NCI-H2227 treated with DMSO at 0.1 percent for 48 hours (cell line): ENCODE measurements at regions not wholly inside any gene's neighbourhood (a gene's known extent, or its start where the extent isn't known, plus 50 kb on each side); places are given as distances from the start of the nearest gene placed in this dataset.

Experiments used
- DNase-seq: peaks from one replicate; lab custom pipeline; 2025; lab: John Stamatoyannopoulos, UW

DNA sequence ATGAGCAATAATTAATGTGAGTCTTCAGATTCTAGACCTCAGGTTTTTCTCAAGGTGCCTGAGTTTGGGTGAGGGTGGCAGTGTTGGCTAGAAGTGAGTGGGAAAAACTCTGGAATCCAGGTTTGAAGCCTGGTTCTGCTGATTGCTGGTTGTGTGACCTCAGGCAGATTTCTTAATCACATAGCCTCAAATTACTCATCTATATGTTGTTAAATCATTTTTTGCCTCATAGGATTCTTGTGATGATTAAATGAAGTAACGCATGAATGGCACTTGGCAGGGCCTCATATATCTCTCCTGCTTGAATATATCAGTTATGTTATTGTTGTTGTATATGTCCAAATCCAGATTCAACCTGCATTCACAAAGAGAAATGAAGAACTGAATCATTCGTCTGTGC lies 60.5 kb downstream of the NR2F2 start:
- no peak for DNase-seq

DNA sequence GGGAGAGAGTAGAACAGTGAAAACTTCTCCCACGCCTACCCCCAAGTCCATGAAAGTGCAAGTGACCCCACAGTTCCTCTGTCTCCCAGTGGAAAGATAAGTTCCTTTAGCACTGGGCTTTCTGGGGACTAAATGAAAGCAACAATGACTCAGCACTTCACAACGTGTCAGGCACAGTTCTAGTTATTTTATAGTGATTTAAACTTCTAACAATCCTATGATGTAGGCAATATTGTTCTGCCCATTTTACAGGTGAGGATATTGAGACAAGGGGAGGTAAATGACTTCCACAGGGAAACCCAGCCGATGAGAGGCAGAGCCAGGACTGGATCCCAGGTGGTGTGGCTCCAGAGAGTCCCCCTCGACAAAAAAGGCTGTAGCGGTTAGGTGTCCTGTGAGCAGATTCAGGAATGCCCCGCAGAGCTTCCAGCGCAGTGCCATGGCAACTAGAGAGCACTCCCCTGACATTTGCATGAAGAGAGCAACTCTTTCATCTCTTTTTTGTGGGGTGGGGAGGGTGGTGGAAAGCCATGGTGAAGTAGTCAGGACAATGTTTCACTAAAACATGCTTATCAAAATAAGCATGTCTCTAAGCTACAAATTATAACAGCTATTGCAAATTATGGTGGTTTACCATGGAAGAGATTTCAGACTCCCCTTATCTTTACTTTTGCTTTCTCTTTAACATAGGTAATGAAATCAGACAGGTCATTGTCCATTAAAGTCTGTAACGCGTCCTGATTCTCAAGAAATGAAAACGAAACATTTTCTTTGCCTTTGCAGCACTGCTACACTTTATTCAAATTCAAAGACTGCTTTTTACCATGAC lies 62.1 kb downstream of the NR2F2 start:
- DNase-seq = no peak

DNA sequence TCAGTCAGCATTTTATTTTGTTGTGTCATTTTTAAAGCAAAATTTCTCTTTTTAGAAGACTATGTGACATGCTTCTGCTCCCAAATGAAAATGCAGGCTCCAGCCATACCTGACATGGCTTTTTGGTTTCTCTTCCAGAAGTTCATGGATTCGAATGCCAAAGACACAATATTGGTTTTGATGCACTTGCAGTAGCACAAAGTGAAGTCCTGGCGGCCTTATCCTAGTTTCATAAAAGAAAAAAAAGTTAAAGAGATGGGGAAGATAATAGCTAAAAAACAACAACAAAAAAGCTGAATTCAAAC lies 62.7 kb downstream of the NR2F2 start:
- DNase-seq = no peak

DNA sequence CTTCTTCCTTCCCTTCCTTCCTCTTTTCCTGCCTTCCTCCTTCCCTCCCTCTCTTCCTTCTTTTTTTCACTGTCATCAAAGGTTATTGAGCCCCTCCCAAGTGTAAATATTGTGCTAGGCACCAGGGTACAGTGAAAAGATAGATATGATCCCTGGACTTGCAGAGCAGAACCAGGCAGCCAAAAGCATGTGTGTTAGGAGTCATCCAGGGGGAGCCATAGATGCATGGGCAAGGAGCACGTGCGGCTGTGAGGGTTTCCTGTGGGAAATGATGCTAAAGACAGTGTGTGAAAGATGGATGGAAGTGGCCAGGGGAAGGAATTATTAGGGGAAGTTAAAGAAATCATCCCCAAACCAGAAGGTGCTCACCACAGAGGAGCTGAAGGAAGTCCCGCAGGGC lies 65.2 kb downstream of the NR2F2 start:
- DNase-seq = no peak

DNA sequence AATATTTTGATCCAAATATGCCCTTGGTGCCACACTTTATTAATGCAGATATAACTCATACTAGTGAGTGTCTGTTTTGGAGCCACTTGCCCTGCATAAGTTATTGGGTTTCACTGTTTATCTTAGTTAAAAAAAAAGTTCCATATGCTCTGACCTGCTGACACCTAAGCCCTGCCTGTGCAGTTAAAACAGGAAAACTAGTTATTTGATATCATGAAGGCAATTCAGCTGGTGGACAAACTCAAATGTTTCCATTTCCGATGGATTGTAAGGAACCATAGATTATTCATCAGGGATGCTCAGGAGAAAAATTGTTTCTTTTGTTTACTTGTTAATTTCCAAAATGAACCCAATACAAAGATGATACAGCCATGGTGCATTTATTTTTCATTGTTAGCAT lies 68.3 kb downstream of the NR2F2 start:
- no peak for DNase-seq

DNA sequence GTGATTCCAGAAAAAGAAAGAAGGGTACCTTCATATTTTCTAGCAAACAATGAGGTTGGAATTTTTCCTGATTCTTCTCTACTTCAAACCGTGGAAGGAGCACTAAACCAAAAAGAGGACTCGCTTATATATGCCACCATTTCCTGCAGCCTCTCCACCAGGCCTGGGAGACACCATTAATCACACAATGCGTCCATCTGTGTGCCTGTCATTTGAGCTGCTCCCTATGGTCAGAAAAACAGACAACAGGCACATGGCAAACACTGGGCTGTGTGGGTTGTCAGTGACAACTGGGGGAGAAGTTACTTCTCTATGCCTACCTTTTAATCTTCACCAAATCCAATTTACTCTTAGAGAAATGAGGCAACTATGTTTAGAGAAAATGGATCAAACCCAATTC lies 71.9 kb downstream of the NR2F2 start:
- DNase-seq = no peak

DNA sequence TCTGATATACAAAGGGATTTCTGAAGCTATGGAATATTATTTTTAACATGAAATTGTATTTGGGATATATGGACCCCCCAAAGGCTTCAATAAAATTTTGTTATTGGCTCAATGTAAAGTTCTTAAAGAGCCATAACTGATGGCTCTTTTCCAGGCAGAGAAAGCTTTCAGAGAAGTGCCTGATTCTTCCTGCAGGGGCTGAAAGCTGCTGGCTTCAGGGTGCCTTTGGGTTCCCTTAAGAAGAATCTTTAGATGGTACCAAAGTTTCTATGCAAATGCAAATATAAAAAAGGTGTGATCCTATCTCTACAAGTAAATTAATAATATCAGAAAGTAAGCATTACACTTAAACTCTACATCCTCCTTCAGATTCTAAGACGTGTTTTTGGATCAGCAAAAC lies 72.6 kb downstream of the NR2F2 start:
- DNase-seq = no peak

DNA sequence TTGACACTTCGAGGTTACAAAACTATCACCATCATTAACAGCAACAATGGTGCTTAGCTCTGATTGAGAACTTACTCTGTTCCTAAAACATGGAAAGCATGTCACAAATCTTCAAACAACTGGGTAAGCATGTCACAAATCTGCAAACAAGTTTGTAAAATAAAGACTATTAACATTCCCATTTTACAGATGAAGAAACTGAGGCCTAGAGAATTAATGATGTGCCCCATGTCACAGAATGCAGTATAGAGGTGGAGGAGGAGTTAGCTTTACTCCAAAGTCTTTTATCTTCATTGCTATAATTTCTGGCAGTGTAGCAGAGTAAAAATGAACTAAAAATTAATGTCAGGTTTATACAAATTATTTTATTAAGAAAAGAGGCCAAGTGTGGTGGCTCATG lies 73.4 kb downstream of the NR2F2 start:
- no peak for DNase-seq

DNA sequence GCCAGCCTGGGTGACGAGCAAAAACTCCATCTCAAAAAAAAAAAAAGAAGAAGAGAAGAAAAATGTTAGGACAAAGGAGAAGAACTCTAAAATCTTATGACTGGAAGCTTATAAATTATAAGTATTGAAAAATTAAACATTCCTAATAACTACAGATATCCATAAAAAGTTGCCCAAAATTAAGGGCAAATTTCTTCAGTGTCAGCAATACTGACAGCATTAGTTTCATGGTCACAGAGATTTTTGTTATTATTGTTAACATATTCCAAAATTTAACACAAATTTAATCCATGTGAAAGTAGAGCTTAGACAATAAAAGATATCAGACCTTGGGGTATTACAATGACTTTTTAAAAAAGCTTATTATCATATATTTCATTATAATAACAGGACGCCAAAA lies 74.1 kb downstream of the NR2F2 start:
- DNase-seq = no peak

DNA sequence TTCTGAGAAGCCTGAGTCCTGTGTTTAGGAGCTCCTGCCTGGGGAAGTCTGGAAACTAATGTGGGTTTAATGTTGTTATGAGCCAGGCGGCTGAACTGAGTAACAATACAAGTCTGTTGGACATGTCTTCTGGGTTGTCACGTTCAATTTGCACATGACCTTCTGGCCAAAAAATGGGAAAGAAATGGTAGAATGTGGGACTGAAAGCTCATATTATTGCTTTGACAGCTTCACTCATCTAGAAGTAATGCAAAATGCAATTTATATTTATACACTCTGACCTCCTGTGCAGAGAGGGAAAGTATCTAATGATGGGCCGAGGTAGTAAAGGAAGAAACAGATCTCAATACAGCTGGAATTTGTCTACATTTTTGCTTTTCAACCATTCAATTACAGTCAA lies 75.8 kb downstream of the NR2F2 start:
- no peak for DNase-seq

DNA sequence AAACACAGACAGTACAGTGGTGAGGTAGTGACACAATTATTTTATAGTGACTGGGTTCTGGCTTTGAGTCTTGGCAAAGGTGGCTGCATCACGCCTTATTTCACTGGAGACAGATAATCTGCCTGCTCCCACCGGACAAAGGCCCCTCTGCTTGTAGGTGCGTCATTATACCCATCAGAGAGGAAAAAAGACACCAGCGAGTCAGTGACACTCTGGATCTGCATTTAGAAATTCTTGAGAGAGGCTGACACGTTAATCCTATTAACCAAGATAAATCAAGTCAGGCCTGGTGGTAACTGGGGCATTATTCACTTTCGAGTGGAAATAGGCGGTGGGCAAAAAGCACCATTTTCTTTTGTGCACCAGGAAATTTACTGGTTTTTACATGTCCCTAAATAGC lies 76.2 kb downstream of the NR2F2 start:
- no peak for DNase-seq

DNA sequence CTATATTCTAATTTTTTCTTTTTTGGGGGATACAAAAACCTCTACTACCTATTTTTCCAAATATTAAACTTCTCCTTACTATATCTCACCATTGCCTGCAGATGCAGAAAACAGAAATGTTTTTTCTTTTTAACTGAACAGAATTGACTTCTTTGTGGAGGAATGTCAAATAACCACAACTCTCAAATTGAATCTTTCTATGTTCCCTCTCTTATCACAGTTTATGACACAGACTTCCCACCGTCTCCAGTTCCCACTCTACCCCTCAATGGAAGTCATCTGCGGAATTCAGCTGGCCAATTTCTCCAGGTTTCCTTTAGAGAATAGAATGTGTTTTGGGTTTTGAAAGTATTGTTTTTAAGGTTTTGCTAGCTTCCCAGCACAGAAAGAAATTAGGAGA lies 77.0 kb downstream of the NR2F2 start:
- no peak for DNase-seq

DNA sequence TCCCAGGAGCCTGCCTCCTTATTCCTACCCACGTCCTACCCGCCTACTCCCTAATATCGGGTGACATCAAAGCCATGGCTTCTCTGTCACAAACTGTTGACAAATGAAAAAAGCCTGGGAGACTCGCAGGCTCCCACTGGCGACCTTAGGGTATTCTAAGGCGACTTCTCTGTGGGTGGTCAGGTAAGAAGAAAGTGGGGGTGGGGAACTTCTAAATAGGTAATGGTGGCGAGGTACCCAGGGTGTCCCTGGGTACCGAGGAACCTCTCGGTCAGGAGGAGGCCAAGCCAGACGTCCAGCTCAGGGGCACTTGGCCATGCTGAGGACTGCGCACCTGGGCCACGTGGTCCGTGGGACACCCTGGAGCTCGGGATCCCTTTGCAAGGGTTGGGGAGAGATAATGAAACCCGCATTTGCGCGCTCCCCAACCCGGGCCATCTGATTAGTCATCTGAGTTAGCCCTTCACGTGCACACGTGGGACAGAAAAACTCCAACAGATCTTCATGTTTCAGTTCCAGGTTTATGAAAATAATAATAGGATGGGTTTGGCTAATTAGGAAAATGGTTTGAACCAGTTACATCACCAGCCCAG lies 78.2 kb downstream of the NR2F2 start:
- DNase-seq = no peak

DNA sequence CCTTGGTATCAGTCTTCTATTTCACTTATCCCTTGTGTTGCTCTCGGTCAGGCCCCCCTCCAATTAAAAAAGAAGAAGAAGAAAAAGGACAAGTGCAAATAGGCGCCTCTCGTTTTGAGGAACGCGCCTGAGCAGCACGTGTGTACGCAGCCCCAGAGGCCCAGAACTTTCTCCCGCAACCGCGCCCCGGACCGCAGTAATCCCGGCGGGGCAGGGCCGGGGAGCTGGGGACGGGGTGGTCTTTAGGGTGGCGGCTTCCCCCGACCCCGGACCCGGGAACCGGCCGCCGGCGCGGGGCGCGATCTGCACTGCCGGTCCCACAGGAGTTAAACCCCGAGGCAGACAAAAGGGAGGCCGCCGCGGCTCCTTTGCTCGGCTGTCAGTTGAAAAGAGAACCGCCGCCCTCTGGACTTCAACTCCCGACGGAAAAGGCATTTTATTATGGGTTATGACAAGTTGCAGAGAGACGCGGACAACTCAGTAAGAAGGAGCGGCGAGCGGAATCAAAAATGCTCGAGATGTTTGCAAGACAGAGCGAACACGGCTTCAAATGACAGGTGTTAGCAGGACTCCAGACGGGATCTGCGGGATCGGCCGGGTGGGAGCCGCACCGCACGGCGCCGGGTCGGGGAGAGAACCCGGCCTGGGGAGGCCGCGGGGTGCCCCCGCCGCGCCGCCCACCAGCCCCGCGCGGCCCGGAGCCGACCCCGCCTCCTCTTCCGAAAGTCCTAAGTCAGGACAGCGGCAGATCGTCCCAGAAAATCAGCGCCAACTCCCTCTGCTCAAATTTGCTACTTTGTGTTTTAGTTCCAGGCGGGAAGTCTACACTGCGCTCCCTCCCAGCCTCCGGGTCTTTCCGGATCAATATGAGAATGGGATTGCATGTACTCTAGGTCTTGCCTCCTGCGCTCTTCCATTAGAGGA lies 79.0 kb downstream of the NR2F2 start:
- no peak for DNase-seq

DNA sequence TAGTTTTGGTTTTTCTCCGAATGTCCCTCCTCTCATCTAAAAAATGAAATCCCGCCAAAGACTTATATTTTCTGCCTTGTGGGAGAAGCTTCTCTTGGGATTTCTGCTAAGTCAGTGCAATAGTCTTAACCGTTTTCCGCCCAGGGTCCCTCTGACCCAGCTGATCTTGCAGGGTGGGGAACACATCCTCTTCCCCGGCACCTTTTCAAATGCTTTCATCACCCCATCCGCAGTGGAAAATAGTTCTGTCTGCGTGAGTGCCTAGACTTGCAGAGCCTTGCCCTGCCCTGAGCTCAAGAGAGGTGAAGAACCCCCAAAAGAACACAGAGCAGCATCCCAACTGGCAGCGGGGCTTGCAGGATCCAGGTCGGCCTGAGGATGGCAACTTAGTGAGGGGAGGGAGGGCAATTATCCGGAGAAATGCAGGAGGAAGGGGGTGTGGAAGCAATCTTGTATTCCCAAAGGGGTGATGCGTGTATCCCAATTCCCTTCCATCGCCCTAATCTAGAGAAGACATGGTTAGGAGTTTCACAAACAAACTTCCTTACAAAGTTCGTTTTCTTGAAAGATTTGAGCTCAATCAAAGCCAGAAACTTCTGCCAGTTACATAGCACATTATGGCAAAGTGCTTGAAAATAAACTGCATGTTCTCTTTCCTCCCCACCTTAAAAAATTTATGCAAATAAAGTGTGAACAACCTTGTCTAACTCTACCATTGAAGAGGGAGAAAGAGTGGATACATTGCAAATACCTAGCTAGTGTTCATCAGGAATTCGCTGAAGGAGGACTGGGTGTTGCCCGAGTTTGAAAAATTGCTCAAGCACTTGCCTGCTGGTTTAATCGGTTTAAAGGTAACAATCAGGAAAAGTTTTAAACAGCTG lies 79.9 kb downstream of the NR2F2 start:
- DNase-seq = no peak

DNA sequence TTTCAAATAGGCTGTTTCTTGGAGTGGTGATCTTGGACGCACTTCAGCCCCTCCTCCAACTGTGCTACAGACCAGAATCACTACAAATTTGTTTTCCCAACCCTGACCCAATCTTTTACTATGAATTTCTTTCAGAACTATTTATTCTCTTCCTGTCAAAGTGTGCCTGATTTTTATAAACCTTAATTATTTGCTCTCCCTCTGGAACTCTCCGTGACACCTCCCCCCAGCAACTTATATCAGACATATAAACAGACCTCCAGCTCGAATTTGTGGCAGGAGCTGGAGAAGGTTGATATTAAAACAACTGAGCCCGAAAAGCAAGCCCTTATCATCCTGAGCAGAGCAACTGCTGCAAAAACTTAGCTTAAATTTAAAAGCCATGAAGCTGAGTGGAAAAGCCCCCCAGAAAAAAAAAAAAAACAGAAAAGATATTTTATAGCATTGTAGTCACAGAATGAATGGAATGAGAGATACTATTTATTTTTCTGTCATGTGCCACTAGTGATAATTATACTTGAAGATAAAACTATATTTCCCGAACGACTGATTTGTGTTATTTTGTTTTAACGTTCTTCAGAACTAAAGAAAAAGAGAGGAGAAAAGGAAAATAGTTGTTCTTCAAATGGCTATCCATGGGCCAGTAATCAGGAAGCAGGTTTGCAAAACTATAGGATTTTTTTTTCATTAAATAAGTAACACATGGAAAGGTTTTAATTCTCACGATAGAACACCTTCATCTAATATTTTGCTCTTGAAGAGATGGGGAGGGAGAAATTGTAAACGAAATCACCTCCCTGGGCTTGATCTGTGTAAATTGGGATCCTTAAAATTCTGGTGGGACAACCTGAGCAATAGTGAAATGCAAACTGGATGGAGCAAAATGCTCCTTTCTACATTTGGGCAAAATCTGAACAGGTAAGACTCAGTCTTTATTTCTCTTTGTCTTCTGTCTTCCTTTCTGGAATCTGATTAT lies 80.8 kb downstream of the NR2F2 start:
- DNase-seq = no peak

DNA sequence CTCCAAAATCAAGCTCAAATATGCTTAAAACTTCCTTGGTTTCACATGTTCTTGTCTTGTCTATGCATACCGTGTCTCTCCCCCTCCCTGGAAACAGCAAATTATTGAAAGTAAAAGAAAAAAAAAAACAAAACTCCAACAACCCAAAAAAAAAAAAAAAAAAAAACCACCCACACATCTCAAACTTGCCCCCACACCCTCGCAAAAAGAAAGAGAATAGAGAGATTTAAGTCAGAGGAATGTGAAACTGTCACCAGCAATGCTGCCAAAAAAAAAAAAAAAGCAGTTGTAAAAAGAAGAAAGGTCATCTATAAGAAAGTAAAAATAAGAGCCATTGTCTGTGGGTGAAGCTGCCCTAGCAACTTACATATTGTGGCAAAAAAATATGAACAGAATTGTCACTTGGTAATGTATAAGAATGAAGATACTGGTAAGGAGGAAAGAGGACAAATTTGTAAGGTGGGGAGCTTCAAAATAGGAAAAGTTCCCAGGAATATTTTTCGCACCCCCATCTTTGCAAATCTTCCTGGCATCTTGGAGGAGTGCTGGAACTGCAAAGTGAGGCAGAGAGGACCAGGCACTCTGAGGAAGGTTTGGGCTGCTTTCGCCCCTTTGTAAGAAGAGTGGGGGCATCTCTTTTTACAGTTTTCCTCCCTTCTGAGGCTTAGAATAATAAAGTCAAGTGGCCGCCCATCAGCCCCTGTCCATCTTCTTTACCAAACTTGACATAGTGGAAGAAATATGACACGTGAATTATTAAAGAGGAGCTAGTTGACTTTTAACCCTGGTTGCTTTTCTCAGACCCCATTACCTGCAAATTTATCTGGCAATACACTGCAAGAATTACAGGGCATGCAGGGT lies 81.8 kb downstream of the NR2F2 start:
- DNase-seq = peak; percentile 88

DNA sequence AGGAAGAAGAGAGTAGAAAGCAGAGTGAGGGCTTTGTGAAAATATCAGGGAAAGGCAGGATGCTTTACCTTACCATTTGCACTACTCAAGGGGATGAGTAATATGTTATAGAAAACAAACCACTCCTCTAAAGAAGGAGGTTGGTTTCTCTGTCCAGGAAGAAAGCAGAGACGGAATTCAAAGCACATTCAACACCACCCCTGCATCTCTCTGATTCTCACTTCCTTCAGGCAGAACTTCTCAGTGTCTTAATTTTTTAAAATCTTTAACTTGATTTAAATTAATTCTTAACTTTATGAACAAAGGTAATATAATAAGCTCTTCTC lies 82.4 kb downstream of the NR2F2 start:
- no peak for DNase-seq

DNA sequence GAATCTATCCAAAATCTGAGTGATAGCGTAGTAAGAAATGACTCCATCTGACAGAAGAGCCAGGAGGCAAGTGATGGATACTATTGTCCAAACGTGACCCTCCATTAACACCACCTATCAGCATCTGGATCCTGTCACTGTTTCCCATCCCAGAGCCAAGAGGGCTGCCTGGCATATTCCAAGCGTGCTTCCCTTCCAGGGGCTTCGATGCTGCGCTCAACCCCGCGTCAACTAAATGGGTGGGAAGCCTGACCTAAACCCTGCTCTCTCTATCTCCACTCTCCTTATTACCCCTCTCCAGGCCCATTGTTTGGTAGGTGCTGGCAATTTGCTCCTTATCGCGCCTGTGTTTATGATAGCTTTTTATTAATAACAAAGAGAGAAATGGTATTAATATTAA lies 83.2 kb downstream of the NR2F2 start:
- no peak for DNase-seq

DNA sequence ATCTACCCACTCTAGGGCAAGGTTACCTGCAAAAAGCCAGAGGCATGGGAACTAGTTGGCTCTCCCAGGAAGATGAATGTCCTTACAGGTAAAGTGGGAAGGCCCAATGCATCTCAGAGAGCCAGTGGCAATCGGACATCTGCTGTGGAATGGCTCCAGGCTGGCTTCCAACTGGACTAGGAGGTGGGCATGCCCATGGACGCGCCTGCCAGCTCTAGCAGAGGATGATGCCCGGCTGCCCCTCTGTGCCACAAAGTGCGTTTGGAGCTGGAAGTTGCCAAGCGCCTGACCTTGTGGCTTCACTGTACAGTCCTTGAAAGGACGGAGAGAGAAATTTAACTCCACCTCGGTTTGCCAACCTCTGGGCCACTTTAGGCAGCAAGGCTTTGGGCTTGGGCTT lies 84.4 kb downstream of the NR2F2 start:
- DNase-seq = no peak
